OCI-LY7 (cell line): ENCODE measurements at regions not wholly inside any gene's neighbourhood (a gene's known extent, or its start where the extent isn't known, plus 50 kb on each side); places are given as distances from the start of the nearest gene placed in this dataset.

Source experiments
- EZH2phosphoT487 ChIP-seq: fragments of 200-600 bp; sonication (generic); IDR thresholded peaks from 2 replicates; pipeline ENCODE4 v1.6.1; 2018; ENCODE audit warnings: low read depth, borderline replicate concordance, mild to moderate bottlenecking, mixed run types, antibody characterized with exemption, low read length, moderate library complexity, mixed read lengths
- TF ChIP-seq, protein P1 (sequence below): fragments of 200-600 bp; sonication (generic); conservative IDR thresholded peaks from 2 replicates; pipeline ENCODE4 v1.5.1; 2014; ENCODE audit warnings: mild to moderate bottlenecking, antibody characterized with exemption, low read length, moderate library complexity, mixed read lengths

DNA sequence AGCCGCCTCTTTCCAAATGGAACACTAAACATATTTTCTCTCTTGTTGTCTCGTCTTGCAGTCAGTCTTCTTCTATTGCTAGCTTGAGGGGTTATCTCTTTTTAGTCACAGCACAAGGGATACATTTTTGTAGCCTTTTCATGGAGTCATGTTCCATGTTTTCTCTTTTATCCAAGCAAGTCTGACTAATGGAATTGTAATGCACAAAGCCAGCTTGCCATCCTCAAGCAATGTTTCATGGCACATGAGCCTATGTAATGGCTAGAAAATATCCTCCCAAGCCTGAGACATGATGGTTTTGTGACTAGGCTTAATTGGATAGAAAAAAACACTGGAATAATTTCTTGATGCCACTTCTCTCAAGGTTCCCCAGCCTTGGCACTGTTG lies 414.6 kb upstream of the GOT2 start:
- TF ChIP-seq, protein P1, sequence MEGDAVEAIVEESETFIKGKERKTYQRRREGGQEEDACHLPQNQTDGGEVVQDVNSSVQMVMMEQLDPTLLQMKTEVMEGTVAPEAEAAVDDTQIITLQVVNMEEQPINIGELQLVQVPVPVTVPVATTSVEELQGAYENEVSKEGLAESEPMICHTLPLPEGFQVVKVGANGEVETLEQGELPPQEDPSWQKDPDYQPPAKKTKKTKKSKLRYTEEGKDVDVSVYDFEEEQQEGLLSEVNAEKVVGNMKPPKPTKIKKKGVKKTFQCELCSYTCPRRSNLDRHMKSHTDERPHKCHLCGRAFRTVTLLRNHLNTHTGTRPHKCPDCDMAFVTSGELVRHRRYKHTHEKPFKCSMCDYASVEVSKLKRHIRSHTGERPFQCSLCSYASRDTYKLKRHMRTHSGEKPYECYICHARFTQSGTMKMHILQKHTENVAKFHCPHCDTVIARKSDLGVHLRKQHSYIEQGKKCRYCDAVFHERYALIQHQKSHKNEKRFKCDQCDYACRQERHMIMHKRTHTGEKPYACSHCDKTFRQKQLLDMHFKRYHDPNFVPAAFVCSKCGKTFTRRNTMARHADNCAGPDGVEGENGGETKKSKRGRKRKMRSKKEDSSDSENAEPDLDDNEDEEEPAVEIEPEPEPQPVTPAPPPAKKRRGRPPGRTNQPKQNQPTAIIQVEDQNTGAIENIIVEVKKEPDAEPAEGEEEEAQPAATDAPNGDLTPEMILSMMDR, result no peak
- TF ChIP-seq EZH2phosphoT487, result no peak
